ENCODE measurements at regions not wholly inside any gene's neighbourhood (a gene's known extent, or its start where the extent isn't known, plus 50 kb on each side); places are given as distances from the start of the nearest gene placed in this dataset.

- no peak overlapping the region for H3K4me3 ChIP-seq (ENCODE audit: low read depth, low read length)
- DNase-seq (ENCODE audit: low read depth, low spot score): no peak
- TF ChIP-seq CTCF (IDR thresholded peaks at IDR 0.05; ENCODE audit: low read depth, low read length): no peak
- in situ Hi-C loops (cut with HindIII; ENCODE audit: low sequenced_read_pairs): no loop called here
These were observed 57.9 kb downstream of the FANCF start for GRCh38 chr11:22567759-22568158.

- DNase-seq (ENCODE audit: low read depth, low spot score): no peak
- no peak for TF ChIP-seq CTCF (IDR thresholded peaks at IDR 0.05; ENCODE audit: low read depth, low read length)
- in situ Hi-C loops (cut with HindIII; ENCODE audit: low sequenced_read_pairs): no loop called here
- no peak overlapping the region for H3K4me3 ChIP-seq (ENCODE audit: low read depth, low read length)
These were observed 59.3 kb downstream of the FANCF start for GRCh38 chr11:22566293-22566692.

DNA sequence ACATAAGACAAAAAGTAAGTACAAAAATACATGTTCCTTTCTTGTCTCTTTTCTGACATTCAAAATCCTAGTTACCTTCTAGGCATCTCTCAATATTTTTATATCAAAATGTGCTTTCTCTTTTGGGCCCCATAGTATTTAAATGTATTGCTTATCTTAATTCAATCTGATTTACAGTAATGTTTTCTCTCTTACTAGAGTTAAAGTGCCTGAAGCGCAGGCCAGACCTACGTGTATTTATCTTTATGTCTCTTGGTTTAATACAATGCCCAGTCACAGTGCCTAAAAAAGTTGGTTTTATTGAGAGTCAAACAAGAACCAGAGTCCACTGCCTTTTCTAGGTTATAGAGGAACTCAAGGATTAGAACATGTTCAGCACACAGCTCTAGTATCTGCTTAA lies 64.3 kb downstream of the FANCF start:
- no peak for TF ChIP-seq CTCF (IDR thresholded peaks at IDR 0.05; ENCODE audit: low read depth, low read length)
- DNase-seq (ENCODE audit: low read depth, low spot score): no peak
- in situ Hi-C loops (cut with HindIII; ENCODE audit: low sequenced_read_pairs): no loop called here
- H3K4me3 ChIP-seq (ENCODE audit: low read depth, low read length): no peak overlapping the region

- no peak overlapping the region for H3K4me3 ChIP-seq (ENCODE audit: low read depth, low read length)
- no peak for TF ChIP-seq CTCF (IDR thresholded peaks at IDR 0.05; ENCODE audit: low read depth, low read length)
- no peak for DNase-seq (ENCODE audit: low read depth, low spot score)
- in situ Hi-C loops (cut with HindIII; ENCODE audit: low sequenced_read_pairs): no loop called here
These were observed 66.2 kb downstream of the FANCF start for GRCh38 chr11:22559416-22559815.

- H3K4me3 ChIP-seq (ENCODE audit: low read depth, low read length): no peak overlapping the region
- peak; percentile 4 for DNase-seq (ENCODE audit: low read depth, low spot score)
- TF ChIP-seq CTCF (IDR thresholded peaks at IDR 0.05; ENCODE audit: low read depth, low read length): no peak
- in situ Hi-C loops (cut with HindIII; ENCODE audit: low sequenced_read_pairs): no loop called here
These were observed 67.0 kb downstream of the FANCF start for GRCh38 chr11:22558664-22559063.

DNA sequence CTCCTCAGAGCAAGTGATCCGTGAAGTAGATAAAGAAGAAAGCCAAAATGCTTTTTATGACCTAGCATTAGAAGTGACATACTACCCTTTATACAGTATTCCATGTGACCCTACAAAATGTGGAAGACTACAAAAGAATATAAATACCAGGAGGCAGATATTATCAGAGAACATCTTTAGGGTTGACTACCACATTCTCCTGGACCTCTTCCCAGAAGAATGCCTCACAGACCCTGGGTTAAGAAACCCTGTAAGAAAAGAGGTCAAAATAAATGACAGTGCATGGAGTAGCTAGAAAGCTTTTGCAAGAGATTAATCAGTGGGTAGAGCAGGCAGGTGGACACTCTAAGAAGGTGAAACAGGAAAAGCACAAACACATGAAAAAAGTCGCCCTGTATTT lies 69.2 kb downstream of the FANCF start:
- TF ChIP-seq CTCF (IDR thresholded peaks at IDR 0.05; ENCODE audit: low read depth, low read length): no peak
- in situ Hi-C loops (cut with HindIII; ENCODE audit: low sequenced_read_pairs): no loop called here
- DNase-seq (ENCODE audit: low read depth, low spot score): no peak
- H3K4me3 ChIP-seq (ENCODE audit: low read depth, low read length): no peak overlapping the region

DNA sequence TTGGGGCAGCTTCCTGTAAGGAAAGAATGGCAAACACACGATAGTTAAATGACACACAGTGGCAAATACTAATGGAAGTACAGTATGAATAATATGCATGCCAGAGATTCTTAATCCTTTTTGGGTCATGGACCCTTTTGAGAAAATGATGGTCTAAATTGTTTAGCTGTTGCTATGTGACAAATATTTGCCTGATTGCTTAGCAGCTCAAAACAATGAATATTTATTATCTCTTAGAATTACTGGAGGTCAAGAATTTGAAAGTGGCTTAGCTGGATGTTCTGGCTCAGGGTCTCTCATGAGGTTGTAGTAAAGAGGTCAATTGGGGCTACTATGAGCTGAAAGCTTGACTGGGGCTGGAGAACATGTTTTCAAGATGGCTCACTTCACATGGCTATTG lies 69.7 kb downstream of the FANCF start:
- in situ Hi-C loops (cut with HindIII; ENCODE audit: low sequenced_read_pairs): no loop called here
- H3K4me3 ChIP-seq (ENCODE audit: low read depth, low read length): no peak overlapping the region
- TF ChIP-seq CTCF (IDR thresholded peaks at IDR 0.05; ENCODE audit: low read depth, low read length): no peak
- DNase-seq (ENCODE audit: low read depth, low spot score): no peak

All from astrocyte of the spinal cord (primary cell).